ENCODE measurements at regions not wholly inside any gene's neighbourhood (a gene's known extent, or its start where the extent isn't known, plus 50 kb on each side); places are given as distances from the start of the nearest gene placed in this dataset.

GRCh38 chr12:82184844-82185243 is 173.3 kb downstream of the CCDC59 start:
- TF ChIP-seq, protein P1, sequence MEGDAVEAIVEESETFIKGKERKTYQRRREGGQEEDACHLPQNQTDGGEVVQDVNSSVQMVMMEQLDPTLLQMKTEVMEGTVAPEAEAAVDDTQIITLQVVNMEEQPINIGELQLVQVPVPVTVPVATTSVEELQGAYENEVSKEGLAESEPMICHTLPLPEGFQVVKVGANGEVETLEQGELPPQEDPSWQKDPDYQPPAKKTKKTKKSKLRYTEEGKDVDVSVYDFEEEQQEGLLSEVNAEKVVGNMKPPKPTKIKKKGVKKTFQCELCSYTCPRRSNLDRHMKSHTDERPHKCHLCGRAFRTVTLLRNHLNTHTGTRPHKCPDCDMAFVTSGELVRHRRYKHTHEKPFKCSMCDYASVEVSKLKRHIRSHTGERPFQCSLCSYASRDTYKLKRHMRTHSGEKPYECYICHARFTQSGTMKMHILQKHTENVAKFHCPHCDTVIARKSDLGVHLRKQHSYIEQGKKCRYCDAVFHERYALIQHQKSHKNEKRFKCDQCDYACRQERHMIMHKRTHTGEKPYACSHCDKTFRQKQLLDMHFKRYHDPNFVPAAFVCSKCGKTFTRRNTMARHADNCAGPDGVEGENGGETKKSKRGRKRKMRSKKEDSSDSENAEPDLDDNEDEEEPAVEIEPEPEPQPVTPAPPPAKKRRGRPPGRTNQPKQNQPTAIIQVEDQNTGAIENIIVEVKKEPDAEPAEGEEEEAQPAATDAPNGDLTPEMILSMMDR (IDR thresholded peaks at IDR 0.05), result no peak
- TF ChIP-seq EP300 (IDR thresholded peaks at IDR 0.05), result no peak
- TF ChIP-seq POLR2A (IDR thresholded peaks at IDR 0.05), result no peak

Data from upper lobe of left lung (tissue), 4 donors.